T-helper 2 cell treated with Interferon-gamma antibody and Interleukin-4, amounts not matched to agents 5 μg/mL and 100 μg/mL, for 36 hours (primary cell): ENCODE measurements at regions not wholly inside any gene's neighbourhood (a gene's known extent, or its start where the extent isn't known, plus 50 kb on each side); places are given as distances from the start of the nearest gene placed in this dataset.
A peak's percentile ranks its signal among the peaks of the same experiment; 100 is the strongest.
"Not testable (repeated sequence)": the region's sequence is repeated elsewhere in the genome, so short reads cannot be mapped to it uniquely, and the experiment has no call there.

Source experiments
- DNase-seq: peaks from one replicate; pipeline ENCODE4 v3.0.0; 2021; ENCODE audit warnings: low spot score
- H3K27ac Mint-ChIP-seq: one replicate; pipeline ENCODE4 v1.8.0; 2021; ENCODE audit warnings: mild to moderate bottlenecking, mixed read lengths
- H3K27me3 Mint-ChIP-seq: one replicate; pipeline ENCODE4 v1.8.0; 2021; ENCODE audit warnings: low read depth, mixed read lengths
- H3K36me3 Mint-ChIP-seq: one replicate; pipeline ENCODE4 v1.8.0; 2021; ENCODE audit warnings: low read depth, mixed read lengths
- H3K4me1 Mint-ChIP-seq: one replicate; pipeline ENCODE4 v1.8.0; 2021; ENCODE audit warnings: low read depth, mixed read lengths
- H3K4me3 Mint-ChIP-seq: one replicate; pipeline ENCODE4 v1.8.0; 2022; ENCODE audit warnings: mild to moderate bottlenecking, moderate library complexity, mixed read lengths
- H3K9me3 Mint-ChIP-seq: one replicate; pipeline ENCODE4 v1.8.0; 2021; ENCODE audit warnings: mixed read lengths

GRCh38 chr17:45554479-45554878 lies 64.0 kb upstream of the PLEKHM1 start:
- H3K27me3 Mint-ChIP-seq, DNase-seq, H3K9me3 Mint-ChIP-seq, H3K36me3 Mint-ChIP-seq, H3K27ac Mint-ChIP-seq, H3K4me1 Mint-ChIP-seq, H3K4me3 Mint-ChIP-seq: not testable (repeated sequence)

DNA sequence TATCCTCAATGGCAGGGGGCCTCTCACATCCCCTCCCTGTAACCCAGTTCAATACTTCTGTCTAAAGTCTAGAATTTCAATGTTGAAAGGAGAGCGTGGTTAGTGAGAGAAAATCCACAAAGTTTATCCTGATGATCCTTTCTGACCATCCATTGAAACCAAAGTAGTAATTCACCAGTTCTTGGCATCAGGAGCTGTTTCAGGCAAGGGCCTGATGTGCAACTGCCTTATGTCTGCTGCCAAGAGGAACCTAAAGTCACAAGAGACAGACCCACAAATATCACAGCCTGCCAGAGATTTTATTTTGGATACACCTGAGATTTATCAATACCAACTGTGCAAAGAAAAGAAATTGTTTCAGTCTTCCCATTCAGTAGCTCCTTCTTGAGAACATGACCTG lies 68.3 kb upstream of the PLEKHM1 start:
- not testable (repeated sequence) for H3K27ac Mint-ChIP-seq, H3K36me3 Mint-ChIP-seq, H3K9me3 Mint-ChIP-seq, H3K27me3 Mint-ChIP-seq, H3K4me3 Mint-ChIP-seq, H3K4me1 Mint-ChIP-seq, DNase-seq

GRCh38 chr17:45562868-45563267 lies 72.3 kb upstream of the PLEKHM1 start:
- H3K27ac Mint-ChIP-seq, H3K27me3 Mint-ChIP-seq, H3K4me3 Mint-ChIP-seq, DNase-seq, H3K36me3 Mint-ChIP-seq, H3K9me3 Mint-ChIP-seq: not testable (repeated sequence)
- peaks cover 11% of the 10 kb centered on the region for H3K4me1 Mint-ChIP-seq

GRCh38 chr17:45563283-45563682 lies 72.8 kb upstream of the PLEKHM1 start:
- H3K9me3 Mint-ChIP-seq, H3K27ac Mint-ChIP-seq, H3K4me3 Mint-ChIP-seq, H3K27me3 Mint-ChIP-seq, H3K36me3 Mint-ChIP-seq, DNase-seq: not testable (repeated sequence)
- H3K4me1 Mint-ChIP-seq: peaks cover 11% of the 10 kb centered on the region

- DNase-seq, H3K36me3 Mint-ChIP-seq, H3K27ac Mint-ChIP-seq, H3K9me3 Mint-ChIP-seq, H3K27me3 Mint-ChIP-seq, H3K4me3 Mint-ChIP-seq: not testable (repeated sequence)
- H3K4me1 Mint-ChIP-seq: peaks cover 11% of the 10 kb centered on the region
Observed at GRCh38 chr17:45568275-45568674, 77.8 kb upstream of the PLEKHM1 start.

DNA sequence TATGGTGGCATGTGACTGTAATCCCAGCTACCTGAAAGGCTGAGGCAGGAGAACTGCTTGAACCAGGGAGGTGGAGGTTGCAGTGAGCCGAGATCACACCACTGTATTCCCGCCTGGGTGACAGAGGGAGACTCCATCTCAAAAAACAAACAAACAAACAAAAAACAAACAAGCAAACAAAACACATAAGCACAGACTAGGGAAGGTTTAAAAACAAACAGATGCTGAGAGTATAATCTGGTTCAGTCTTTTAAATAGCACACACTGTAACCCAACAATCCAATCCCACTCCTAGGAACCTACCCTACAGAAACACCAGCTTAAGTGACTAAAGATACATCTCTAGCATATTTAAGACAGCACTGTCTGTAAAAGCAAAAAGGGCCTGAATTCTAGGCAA lies 82.8 kb upstream of the PLEKHM1 start:
- not testable (repeated sequence) for H3K27me3 Mint-ChIP-seq, H3K4me3 Mint-ChIP-seq, H3K27ac Mint-ChIP-seq, DNase-seq, H3K9me3 Mint-ChIP-seq
- Mint-ChIP-seq H3K36me3 (peaks cover 28% of the 10 kb centered on the region), H3K4me1 (peaks cover 25% of the 10 kb centered on the region)

GRCh38 chr17:45573924-45574770 lies 83.6 kb upstream of the PLEKHM1 start:
- no peak overlapping the region for H3K4me3 Mint-ChIP-seq
- H3K9me3 Mint-ChIP-seq: no peaks in the 10 kb centered on the region
- DNase-seq: no peak
- no peak overlapping the region for H3K27ac Mint-ChIP-seq
- H3K27me3 Mint-ChIP-seq: no peaks in the 10 kb centered on the region
- H3K4me1 Mint-ChIP-seq: peaks cover 25% of the 10 kb centered on the region
- peaks cover 25% of the 10 kb centered on the region for H3K36me3 Mint-ChIP-seq

DNA sequence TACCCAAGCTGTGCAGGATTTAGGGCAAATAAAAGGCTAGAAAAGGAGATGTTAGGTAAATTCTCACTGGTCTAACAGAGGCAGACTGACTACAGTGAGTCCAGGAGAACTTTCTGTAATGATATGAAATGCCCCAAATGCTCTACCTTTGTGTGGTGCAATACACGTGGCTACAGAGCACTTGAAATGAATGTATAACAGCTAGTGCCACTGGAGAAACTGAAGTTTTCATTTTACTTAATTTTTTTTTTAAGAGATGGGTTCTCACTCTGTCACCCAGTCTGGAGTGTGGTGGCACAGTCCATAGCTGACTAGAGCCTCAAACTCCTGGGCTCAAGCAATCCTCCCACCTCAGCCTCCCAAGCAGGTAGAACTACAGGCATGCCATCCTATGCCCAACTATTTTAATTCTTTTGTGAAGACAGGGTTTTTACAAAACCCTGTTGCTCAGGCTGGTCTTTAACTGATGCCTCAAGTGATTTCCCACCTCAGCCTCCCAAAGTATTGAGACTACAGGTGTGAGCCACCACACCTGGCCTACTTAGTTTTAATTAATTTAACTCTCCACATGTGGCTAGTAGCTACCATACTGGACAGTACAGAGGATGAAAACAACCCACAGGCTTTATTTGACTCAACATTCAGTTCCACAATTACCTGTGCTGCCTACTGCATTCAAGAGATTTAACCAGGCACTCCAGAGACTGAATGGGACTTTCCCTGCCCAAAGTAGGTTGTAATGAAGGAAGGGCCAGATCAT lies 84.8 kb upstream of the PLEKHM1 start:
- no peaks in the 10 kb centered on the region for H3K9me3 Mint-ChIP-seq
- DNase-seq: no peak
- H3K4me1 Mint-ChIP-seq: peaks cover 35% of the 10 kb centered on the region
- no peaks in the 10 kb centered on the region for H3K27me3 Mint-ChIP-seq
- no peak overlapping the region for H3K27ac Mint-ChIP-seq
- H3K4me3 Mint-ChIP-seq: no peak overlapping the region
- H3K36me3 Mint-ChIP-seq: peaks cover 33% of the 10 kb centered on the region

- peaks cover 43% of the 10 kb centered on the region for H3K4me1 Mint-ChIP-seq
- H3K36me3 Mint-ChIP-seq: peaks cover 41% of the 10 kb centered on the region
- not testable (repeated sequence) for H3K4me3 Mint-ChIP-seq, H3K9me3 Mint-ChIP-seq, H3K27me3 Mint-ChIP-seq, DNase-seq
- H3K27ac Mint-ChIP-seq: peak overlapping the region; percentile 4
Observed at GRCh38 chr17:45576527-45577307, 86.2 kb upstream of the PLEKHM1 start.

DNA sequence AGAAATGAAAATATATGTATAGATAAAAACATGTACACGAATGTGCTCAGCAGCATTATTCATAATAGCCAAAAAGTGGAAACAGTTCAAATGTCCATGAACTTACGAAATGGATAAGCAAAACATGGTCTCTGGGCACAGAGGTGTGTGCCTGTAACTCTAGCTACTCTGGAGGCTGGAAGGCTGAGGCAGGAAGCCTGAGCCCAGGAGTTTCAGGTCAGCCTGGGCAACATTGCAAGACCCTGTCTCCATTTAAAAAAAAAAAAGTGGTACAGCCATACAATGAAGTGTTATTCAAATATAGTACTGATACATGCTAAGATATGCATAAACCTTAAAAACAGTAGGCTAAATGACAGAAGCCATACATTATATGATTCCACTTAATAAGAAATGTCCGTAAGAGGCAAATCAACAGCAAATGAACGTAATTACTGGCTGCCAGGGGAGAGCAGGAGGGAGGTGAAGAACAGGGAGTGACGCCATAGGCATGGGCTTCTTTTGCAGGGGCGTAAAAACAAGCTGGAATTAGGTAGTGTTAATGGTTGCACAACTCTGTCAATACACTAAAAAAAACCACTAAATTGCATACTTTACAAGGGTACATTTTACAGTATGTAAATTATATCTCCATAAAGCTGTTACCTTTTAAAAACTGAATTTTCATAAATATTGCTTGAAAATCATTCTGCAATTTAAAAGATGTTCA lies 87.2 kb upstream of the PLEKHM1 start:
- H3K27me3 Mint-ChIP-seq: no peaks in the 10 kb centered on the region
- H3K9me3 Mint-ChIP-seq: no peaks in the 10 kb centered on the region
- peaks cover 47% of the 10 kb centered on the region for H3K36me3 Mint-ChIP-seq
- no peak overlapping the region for H3K27ac Mint-ChIP-seq
- peaks cover 49% of the 10 kb centered on the region for H3K4me1 Mint-ChIP-seq
- DNase-seq: no peak
- H3K4me3 Mint-ChIP-seq: no peak overlapping the region

GRCh38 chr17:45578516-45579455 lies 88.3 kb upstream of the PLEKHM1 start:
- H3K27ac Mint-ChIP-seq: no peak overlapping the region
- no peak for DNase-seq
- no peaks in the 10 kb centered on the region for H3K27me3 Mint-ChIP-seq
- peaks cover 51% of the 10 kb centered on the region for H3K36me3 Mint-ChIP-seq
- H3K4me3 Mint-ChIP-seq: no peak overlapping the region
- peaks cover 59% of the 10 kb centered on the region for H3K4me1 Mint-ChIP-seq
- no peaks in the 10 kb centered on the region for H3K9me3 Mint-ChIP-seq

- Mint-ChIP-seq H3K27ac (no peak overlapping the region), H3K4me3 (no peak overlapping the region), H3K4me1 (peaks cover 54% of the 10 kb centered on the region), H3K27me3 (no peaks in the 10 kb centered on the region), H3K36me3 (peaks cover 46% of the 10 kb centered on the region), H3K9me3 (no peaks in the 10 kb centered on the region)
- DNase-seq: no peak
Observed at GRCh38 chr17:45579529-45580495, 89.3 kb upstream of the PLEKHM1 start.
